ENCODE measurements at regions not wholly inside any gene's neighbourhood (a gene's known extent, or its start where the extent isn't known, plus 50 kb on each side); places are given as distances from the start of the nearest gene placed in this dataset.
"Not testable (repeated sequence)": the region's sequence is repeated elsewhere in the genome, so short reads cannot be mapped to it uniquely, and the experiment has no call there.

GRCh38 chr12:74264692-74265091 is 272.9 kb upstream of the ATXN7L3B start:
- H3K4me3 ChIP-seq = no peak overlapping the region
- H3K27me3 ChIP-seq (replicated peaks in 1 of 7) = no peaks in the 10 kb centered on the region
- no peaks in the 10 kb centered on the region for H3K36me3 ChIP-seq
- no peak overlapping the region for H3K27ac ChIP-seq
- DNase-seq = no peak
- TF ChIP-seq POLR2AphosphoS5 (IDR thresholded peaks at IDR 0.05) (no peak), CTCF (IDR thresholded peaks at IDR 0.05 in 8 of 11, conservative IDR thresholded peaks at IDR 0.05 in 3 of 11) (no peak), POLR2A (IDR thresholded peaks at IDR 0.05) (no peak)
- WGBS, 5 donors = 89 to 94% (median 93%) methylated on average over 15 of the region's 15 CpGs
- H3K9me3 ChIP-seq = peaks cover 0 to 6% (median 0%) of the 10 kb centered on the region in 8 donors
- H3K4me1 ChIP-seq = no peaks in the 10 kb centered on the region
- intact Hi-C loops (cut with DNase I; ENCODE audit: low total_unique reads) = no loop called here

DNA sequence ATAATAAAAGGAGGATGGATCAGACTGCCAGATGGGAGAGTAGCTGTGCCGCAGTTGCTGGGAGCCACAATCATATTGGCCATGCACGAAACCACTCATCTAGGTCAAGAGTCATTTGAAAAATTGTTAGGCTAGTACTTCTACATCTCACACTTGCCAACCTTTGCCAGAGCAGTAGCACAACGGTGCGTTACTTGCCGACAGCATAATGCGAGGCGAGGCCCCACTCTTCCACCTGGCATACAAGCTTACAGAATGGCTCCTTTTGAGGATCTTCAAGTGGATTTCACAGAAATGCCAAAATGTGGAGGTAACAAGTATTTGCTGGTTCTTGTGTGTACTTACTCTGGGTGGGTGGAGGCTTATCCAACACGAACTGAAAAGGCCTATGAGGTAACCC is 268.3 kb upstream of the ATXN7L3B start:
- H3K27ac ChIP-seq; H3K36me3 ChIP-seq; intact Hi-C loops (cut with DNase I; ENCODE audit: low total_unique reads); DNase-seq; H3K9me3 ChIP-seq; H3K4me3 ChIP-seq; H3K27me3 ChIP-seq (replicated peaks in 1 of 7); H3K4me1 ChIP-seq: not testable (repeated sequence)
- WGBS, 5 donors = 83 to 94% (median 86%) methylated on average over 8 of the region's 8 CpGs

DNA sequence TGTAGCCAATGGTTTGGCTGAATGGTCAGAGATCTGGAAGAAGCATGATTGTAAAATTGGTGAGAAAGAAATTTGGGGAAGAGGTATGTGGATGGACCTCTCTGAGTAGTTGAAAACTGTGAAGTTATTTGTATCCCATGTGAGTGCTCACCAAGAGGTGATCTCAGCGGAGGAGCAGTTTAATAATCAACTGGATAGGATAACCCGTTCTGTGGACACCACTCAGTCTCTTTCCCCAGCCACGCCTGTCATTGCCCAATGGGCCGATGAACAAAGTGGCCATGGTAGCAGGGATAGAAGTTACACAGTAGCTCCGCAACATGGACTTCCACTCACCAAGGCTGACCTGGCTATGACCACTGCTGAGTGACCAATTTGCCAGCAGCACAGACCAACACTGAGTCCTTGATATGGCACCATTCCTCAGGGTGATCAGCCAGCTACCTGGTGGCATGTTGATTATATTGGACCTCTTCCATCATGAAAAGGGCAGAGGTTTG is 257.4 kb upstream of the ATXN7L3B start:
- no peaks in the 10 kb centered on the region for H3K36me3 ChIP-seq
- 90 to 96% (median 92%) methylated on average over 5 of the region's 5 CpGs for WGBS, 5 donors
- TF ChIP-seq POLR2A (IDR thresholded peaks at IDR 0.05) (no peak), POLR2AphosphoS5 (IDR thresholded peaks at IDR 0.05) (no peak), CTCF (IDR thresholded peaks at IDR 0.05 in 8 of 11, conservative IDR thresholded peaks at IDR 0.05 in 3 of 11) (no peak)
- no peak overlapping the region for H3K4me3 ChIP-seq
- no peak for DNase-seq
- H3K27ac ChIP-seq = no peak overlapping the region
- no peaks in the 10 kb centered on the region for H3K27me3 ChIP-seq (replicated peaks in 1 of 7)
- H3K4me1 ChIP-seq = no peaks in the 10 kb centered on the region
- intact Hi-C loops (cut with DNase I; ENCODE audit: low total_unique reads) = no loop called here
- peaks cover 0 to 34% (median 16%) of the 10 kb centered on the region in 8 donors for H3K9me3 ChIP-seq

GRCh38 chr12:74281401-74282180 is 256.0 kb upstream of the ATXN7L3B start:
- H3K27me3 ChIP-seq (replicated peaks in 1 of 7); H3K27ac ChIP-seq; DNase-seq; intact Hi-C loops (cut with DNase I; ENCODE audit: low total_unique reads); H3K36me3 ChIP-seq; H3K4me1 ChIP-seq; H3K4me3 ChIP-seq: not testable (repeated sequence)
- H3K9me3 ChIP-seq = peaks cover 0 to 22% (median 15%) of the 10 kb centered on the region in 8 donors
- 85 to 93% (median 90%) methylated on average over 2 of the region's 2 CpGs for WGBS, 5 donors

GRCh38 chr12:74283646-74284045 is 254.0 kb upstream of the ATXN7L3B start:
- WGBS, 5 donors = 75 to 84% (median 82%) methylated on average over 4 of the region's 4 CpGs
- H3K4me1 ChIP-seq = no peaks in the 10 kb centered on the region
- TF ChIP-seq POLR2AphosphoS5 (IDR thresholded peaks at IDR 0.05) = no peak
- TF ChIP-seq CTCF (IDR thresholded peaks at IDR 0.05 in 8 of 11, conservative IDR thresholded peaks at IDR 0.05 in 3 of 11) = no peak
- TF ChIP-seq POLR2A (IDR thresholded peaks at IDR 0.05) = no peak
- no peak for DNase-seq
- H3K27ac ChIP-seq = no peak overlapping the region
- H3K9me3 ChIP-seq = peaks cover 0 to 2% (median 0%) of the 10 kb centered on the region in 8 donors
- H3K4me3 ChIP-seq = no peak overlapping the region
- H3K27me3 ChIP-seq (replicated peaks in 1 of 7) = no peaks in the 10 kb centered on the region
- H3K36me3 ChIP-seq = no peaks in the 10 kb centered on the region
- intact Hi-C loops (cut with DNase I; ENCODE audit: low total_unique reads) = no loop called here

All from spleen (tissue), 11 donors.